HG02943 (cell line): ENCODE measurements at regions not wholly inside any gene's neighbourhood (a gene's known extent, or its start where the extent isn't known, plus 50 kb on each side); places are given as distances from the start of the nearest gene placed in this dataset.
"Not testable (repeated sequence)": the region's sequence is repeated elsewhere in the genome, so short reads cannot be mapped to it uniquely, and the experiment has no call there.

Source experiments
- ATAC-seq: cut with Tn5 transposase; IDR thresholded peaks from one replicate; pipeline ENCODE4 v1.9.1; 2021; ENCODE audit warnings: mild to moderate bottlenecking, low read depth, moderate library complexity; ENCODE audit not compliant: unreplicated experiment

DNA sequence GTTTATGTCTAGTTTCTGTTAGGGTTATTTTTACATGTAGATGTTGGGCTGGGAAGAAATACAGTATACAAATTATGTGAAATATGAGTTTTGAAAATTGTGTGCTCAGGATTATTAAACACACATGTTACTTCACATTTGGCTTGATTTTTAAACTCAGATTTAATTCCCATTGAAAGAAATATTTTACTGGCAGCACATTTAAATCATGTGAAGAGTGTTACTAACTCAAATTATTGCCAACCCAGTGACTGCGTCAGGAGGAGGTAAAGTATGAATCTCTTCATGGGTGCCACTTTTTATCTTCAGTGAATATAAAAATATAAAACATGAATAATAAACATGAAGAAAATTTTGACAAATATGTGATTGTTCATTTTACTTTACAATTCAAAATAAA is 457.5 kb upstream of the CCDC179 start:
- ATAC-seq, result no peak

DNA sequence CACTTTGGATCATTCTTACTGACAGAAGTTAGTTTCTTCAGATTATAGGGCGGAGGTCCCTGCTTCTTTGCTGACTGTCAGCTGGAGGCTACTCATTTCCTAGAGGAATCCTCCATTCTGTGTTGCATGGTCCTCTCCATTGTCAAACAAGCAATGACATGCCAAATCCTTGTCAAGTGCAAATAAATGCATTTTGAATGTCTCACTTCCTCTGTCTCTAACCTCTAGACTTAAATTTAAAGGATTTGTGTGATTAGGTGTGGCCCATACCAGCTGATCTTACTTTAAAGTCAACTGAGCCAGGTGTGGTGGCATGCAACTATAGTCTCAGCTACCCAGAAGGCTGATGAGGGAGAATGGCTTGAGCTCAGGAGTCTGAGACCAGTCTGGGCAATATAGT is 458.4 kb upstream of the CCDC179 start:
- ATAC-seq, result no peak

DNA sequence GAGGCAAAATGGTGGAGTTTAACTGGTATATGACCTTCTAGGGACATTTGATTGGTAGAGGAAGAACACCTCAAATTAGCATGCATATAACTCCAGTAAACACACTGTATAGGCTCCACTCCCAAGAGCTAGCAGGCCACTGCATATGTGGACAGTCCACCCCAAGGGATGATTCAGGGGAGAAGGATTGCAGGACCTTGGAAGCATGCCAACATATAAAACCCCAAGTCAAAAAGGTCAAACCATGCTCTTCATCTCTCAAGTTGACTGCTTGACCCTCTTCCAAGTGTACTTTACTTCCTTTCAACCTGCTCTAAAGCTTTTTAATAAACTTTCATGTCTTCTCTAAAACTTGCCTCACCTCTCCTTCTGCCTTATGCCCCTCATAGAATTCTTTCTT is 459.9 kb upstream of the CCDC179 start:
- no peak for ATAC-seq

DNA sequence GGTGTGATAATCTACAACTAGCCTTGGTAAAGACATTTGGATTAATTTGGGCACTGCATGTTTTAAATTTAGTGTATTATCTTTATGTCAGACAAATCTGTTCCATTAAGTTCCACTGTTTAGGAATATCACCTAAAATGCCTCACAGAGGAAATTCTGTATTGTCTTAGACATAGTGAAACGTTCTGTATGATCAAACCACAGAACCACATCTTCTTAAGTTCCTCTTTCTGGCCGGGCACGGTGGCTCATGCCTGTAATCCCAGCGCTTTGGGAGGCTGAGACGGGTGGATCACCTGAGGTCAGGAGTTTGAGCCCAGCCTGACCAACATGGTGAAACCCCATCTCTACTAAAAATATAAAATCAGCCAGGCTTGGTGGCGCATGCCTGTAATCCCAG is 475.3 kb upstream of the CCDC179 start:
- ATAC-seq, result not testable (repeated sequence)

DNA sequence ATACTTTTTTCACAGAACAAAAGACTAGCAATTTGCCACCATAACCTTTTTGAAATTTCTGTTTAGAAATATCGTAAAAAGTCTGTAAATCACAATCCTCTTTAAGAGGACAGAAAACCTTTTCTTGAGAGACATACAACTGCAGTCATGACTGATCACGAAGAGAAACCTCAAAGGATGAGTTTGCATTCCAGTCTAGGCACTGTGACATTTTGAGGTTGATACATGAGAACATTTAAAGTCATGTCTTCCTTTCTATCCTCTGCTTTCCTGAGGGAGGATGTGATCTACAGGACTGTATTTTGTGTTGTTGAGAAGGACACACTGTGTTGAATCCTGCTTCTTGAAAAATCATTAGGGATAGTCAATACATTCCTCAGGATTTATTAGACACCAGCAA is 476.7 kb upstream of the CCDC179 start:
- no peak for ATAC-seq

DNA sequence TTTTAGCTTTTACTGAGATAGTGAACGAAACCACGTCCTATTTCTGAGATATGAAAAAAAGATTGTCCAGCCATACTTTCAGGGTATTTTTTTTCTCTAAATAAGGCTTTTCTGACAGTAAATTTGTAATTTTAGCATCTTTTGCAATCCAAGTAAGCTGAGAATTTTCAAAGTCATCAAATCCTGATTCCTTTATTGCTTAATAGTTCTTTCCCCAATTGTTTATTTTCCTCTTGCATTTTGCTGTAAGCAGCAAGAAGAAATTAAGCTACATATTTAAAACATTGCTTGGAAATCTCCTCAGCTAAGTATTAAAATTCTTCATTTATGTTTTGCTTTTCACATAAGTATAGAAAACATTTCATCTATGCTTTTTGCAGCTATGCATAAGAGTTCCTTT is 493.3 kb upstream of the CCDC179 start:
- no peak for ATAC-seq

DNA sequence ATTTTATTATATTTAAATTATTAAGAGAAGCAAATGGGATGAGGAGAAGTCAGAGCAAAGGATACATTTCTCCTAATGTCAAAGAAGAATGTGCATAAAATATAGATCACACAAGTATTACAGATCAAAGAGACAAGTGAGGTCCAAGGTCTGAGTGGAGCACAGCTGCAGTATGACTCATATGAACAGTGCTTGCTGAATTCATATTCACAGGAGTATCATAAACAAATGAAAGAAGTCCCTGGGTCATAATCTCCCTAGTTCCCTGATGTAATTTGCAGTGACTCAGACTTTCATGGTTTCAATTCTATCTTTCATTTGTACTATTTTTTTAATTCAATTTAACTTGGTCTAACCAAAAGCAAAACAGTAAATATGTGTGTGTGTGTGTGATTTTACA is 499.0 kb upstream of the CCDC179 start:
- ATAC-seq, result no peak

DNA sequence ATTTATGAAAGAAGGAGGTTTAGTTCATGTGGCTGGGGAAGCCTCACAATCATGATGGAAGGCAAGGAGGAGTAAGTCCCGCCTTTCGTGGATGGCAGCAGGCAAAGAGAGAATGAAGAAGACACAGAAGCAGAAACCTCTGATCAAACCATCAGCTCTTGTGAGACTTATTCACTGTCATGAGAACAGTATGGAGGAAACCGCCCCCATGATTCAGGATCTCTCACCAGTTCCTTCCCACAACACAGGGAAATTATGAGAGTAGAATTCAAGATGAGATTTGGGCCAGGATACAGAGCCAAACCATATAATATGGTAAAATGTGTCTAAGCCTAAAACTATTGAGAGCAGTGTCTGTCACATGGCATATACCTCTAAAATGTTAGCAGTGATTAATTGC is 503.8 kb upstream of the CCDC179 start:
- ATAC-seq, result no peak

DNA sequence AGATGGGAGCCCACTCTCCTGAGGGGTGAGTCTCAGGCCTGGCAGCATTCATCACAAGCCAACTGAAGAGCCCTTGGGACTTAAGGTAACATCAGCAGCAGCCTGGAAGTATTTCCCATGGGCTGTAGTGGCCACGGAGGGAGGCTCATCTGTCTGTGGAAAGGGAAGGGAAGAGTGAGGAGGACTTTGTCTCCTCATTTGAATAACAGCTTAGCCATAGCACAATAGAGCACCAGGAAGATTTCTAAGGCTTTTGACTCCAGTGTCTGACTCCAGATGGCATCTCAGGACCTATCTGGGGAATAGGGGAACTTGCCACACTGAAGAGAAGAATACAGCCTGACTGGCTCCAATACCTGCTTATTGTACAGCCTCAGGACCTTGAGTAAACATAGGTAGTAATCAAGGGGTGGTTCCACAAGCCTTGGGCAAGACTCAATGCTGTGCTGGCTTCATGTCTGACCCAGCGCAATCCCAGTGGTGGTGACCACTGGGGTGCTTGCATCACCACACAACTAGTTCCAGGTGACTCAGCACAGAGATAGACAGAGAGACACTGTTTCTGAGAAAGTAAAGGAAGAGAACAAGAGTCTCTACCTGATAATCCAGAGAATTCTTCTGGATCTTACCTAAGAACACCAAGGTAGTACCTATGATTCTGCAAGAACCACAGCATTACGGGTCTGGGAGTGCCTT is 510.5 kb upstream of the CCDC179 start:
- no peak for ATAC-seq

DNA sequence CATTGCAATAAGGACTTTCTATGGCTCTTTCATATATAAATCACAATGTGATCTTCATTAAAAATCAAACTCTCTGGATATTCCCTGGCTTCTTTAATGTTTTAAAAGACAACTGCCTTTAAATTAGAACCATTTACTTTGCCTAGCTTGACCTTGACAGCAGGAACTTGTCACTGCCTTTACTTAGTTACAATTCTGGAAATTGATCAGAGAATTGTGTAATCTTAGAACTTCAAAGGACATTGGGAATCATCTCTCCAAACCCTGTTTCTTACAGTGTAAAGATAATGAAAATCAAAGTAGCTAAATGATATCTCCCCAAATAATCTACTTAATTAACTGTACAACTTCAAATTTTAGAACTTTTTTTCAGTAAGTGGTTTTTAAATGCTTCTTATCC is 517.6 kb upstream of the CCDC179 start:
- ATAC-seq, result no peak

DNA sequence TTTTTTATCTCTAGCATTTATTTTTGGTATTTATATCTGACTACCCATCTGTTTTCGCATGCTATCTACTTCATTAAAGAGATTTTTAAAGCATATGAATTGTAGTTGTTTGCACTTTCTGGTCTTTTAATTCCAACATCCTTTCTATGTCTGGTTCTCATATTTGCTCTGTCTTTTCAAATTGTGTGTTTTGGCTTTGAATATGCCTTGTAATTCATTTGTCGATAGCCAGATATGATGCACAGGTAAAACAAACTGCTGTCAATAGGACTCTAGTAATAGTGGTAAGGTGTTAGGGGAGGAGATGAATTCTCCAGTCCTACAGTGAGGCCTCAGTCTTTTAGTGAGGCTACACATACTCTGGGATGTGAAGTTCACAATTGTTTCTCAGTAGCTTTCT is 530.8 kb upstream of the CCDC179 start:
- ATAC-seq, result no peak

DNA sequence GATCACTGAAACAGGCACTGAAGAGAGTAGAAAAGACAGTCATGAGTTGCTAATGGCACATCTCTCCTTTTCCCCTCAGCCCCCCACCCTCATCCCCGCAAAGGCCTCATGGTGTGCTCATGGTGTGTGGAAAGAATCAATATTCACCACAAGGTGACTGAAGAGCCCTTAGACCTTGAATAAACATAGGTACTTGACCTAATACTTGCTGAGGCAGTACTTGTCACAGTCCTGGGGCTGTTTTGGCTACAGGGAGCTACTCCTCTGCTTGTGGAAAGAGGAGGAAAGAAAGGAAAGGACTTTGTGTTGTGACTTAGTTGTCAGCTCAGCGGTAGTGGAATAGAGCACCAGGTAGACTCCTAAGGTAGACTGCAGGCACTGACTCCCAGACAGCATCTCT is 537.8 kb upstream of the CCDC179 start:
- ATAC-seq, result no peak

DNA sequence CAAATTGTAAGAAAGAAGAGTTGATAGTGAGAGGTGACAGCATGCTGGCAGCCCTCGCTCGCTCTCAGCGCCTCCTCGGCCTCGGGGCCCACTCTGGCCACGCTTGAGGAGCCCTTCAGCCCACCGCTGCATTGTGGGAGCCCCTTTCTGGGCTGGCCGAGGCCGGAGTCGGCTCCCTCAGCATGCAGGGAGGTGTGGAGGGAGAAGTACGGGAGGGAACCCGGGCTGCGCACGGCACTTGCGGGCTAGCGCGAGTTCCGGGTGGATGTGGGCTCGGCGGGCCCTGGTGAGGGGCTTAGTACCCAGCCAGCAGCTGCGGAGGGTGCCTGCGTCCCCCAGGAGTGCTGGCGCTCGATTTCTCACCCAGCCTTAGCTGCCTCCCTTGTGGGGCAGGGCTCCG is 539.7 kb upstream of the CCDC179 start:
- no peak for ATAC-seq

DNA sequence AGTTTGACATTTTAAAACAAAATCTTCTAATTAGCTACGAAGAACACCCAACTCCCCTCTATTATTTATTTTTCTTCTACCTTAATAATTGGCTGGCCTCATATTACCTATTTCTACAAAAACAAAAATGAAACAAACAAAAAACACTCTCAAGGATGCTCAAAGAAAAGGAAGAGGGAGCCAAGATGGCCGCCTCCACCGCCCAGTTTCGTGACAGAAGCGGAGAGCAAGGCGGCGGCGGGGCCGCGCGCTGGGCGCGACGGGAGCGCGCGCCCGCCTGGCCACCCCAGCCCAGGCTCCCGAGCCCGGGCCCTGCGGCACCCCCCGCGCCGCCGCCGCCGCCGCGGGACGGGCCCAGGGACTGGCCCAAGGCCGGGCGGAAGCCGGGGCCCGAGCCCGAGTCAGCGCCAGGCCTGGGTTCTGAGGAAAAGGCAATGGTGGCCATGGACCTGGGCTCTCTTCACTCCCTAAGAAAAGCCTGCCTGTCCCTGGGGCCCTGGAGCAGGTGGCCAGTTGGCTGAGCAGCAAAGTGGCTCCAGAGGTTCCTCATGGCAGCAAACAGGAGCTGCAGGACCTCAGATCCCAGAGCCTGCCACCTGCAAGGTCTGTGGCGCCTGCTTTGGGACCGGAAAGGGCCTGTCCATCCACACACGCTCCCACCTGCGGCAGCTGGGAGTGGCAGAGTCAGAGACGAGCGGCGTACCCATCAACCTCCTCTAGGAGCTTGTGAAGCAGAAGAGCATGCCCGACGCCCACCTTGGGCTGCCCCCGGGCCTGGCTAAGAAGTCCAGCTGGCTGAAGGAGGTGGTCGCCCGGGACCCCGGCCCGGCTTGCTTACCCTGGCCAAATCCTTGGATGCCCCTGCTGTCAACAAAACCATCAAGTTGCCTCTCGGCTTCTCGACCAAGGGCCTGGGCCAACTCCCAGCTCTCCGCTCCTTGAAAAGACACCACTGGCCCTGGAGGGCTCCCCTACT is 543.2 kb upstream of the CCDC179 start:
- ATAC-seq, result no peak

DNA sequence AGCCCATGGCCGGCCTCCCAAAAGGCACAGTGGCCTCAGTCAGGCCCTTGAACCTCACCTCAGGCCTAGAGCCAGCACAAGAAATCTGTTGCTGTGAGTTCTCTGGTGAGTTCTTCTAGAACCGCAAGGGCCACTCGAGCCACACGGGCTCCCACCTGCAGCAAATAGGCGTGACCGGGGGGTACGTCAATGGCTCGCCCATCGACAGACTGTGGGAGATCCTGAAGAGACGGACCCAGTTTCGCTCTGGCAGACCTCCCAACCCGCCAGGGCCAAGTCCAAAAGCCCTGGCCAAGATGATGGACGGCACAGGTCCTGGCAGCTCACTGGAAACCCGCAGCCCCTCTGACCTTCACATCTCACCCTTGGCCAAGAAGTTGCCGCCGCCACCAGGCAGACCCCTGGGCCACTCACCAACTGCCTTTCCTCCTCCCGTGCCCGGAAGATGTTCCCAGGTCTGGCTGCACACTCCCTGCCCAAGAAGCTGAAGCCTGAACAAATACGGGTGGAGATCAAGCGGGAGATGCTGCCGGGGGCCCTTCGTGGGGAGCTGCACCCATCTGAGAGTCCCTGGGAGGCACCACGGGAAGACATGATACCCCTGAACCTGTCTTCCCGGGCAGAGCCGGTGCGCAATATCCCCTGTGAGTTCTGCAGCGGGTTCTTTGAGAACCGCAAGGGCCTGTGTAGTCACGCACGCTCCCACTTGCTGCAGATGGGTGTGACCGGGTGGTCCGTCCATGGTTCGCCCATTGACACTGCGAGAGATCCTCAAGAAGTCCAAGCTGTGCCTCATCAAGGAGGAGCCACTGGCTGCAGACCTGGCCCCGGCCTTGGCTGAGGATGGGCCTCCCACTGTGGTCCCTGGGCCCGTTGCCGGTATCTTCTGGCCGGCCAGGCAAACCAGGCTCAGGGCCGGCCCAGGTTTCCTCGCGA is 544.2 kb upstream of the CCDC179 start:
- ATAC-seq, result no peak

DNA sequence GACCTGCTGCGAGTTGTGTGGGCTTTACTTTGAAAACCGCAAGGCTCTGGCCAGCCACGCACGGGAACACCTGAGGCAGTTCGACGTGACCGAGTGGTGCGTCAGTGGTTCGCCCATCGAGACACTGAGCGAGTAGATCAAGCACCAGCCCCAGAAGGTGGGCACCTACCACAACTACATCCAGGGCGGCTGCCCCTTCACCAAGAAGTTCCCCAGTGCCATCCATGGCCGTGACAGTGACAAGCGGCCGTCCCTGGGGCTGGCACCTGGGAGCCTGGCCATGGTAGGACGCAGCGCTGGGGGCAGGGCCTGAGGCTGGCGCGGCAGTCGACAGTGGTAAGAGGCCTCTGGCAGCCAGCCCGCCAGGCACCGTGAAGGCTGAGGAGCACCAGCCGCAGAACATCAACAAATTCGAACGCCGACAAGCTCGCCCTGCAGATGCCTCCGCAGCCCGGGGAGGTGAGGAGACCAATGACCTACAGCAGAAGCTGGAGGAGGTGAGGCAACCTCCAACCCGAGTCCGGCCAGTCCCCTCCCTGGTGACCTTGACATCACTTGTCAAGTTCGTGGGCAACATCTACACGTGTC is 545.2 kb upstream of the CCDC179 start:
- ATAC-seq, result no peak

DNA sequence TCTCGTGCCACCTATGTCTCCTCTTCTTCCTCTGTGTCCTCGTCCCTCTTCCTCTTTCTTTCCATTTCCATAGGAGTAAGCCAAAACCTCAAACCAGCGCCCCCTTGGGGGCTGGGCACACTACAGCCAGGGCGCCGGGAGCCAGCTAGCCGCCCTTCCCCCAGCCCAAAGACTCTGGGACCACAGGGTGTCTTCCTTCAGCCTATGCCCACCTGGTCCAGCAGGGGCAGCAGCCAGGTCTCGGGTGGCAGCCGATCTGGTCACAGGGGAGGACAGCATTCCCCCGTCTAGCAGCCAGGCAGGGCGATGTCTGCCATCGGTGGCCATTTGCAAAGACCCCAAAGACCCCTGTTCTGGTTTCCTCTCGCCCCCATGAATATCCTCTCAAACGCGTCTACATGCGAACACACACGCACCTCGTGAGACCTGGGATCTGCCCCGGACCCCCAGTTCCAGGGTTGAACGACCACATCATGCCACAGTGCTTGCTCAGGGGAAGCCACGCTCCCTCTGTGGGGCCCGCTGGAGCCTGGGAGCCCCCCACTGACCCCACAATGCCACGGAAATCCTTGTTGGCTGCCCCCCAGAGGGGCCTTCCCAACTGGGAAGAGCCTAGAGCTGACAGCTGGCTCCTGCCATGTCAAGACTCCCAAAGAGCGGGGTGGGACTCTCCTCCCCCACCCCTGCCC is 546.0 kb upstream of the CCDC179 start:
- ATAC-seq, result no peak

DNA sequence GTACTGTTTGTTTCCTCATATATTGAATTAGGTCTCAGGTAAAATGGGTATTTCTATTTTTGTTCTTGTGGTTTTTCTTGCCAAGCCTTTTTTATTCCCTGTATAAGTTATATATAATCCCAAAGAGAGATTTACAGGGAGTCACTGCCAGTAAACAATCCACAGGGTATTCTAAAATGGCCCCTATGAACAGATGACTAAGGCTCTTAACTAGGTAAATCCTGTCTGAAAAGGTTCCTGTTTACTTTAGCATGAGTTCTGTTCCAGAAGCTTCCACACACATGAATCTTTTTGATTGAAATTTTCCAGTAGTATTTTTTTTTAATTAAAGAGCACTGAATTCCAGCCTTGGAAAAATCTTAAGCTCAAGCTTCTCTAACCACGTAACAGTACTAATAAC is 552.8 kb upstream of the CCDC179 start:
- ATAC-seq, result no peak

DNA sequence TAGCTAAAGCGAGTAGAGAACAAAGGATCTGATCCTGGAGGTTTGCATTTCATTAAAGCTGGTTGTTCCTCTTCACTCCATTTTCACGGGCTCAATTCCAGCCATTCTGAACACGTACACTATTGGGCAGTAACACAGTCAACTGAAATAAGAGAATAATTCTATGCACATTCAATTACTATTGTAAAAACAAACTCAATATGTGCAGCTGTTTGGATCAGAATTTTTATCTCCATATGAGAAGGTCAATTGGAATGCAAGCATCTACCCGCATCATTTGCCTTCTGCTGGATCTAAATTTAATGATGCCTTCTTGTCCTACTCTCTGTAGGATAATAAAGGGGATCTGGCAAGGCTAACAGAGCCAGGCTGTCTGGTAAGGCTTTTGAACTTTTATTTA is 562.8 kb upstream of the CCDC179 start:
- ATAC-seq, result no peak

DNA sequence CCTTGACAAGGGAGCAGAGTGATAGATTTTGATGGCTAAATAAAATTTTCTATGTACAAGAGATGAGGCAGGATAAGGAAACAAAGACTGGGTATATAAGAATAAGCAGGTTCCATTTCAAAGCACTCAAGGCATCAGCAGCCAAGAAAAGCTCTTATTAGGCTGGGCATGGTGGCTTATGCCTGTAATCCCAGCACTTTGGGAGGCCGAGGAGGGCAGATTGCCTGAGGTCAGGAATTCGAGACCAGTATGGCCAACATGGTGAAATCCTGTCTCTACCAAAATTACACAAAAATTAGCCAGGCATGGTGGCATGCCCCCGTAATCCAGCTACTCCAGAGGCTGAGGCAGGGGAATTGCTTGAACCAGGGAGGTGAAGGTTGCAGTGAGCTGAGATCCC is 563.4 kb upstream of the CCDC179 start:
- ATAC-seq, result no peak
